Gastroesophageal sphincter (tissue), 3 donors: ENCODE measurements at regions not wholly inside any gene's neighbourhood (a gene's known extent, or its start where the extent isn't known, plus 50 kb on each side); places are given as distances from the start of the nearest gene placed in this dataset.

Source experiments
- CTCF ChIP-seq, 4 experiments: fragments of 200-600 bp in 2 of 4; fragments of 450-650 bp in 2 of 4; sonication (generic) in 1 of 4; IDR thresholded peaks; one replicate each; pipeline ENCODE4 v1.5.1; 2017 to 2019; ENCODE audit warnings: antibody characterized with exemption in 4 of 4, mild to moderate bottlenecking in 2 of 4, moderate library complexity in 2 of 4
- EP300 ChIP-seq: sonication (generic); formaldehyde crosslinking; IDR thresholded peaks from one replicate; pipeline ENCODE4 v1.6.1; 2017; ENCODE audit warnings: antibody characterized with exemption, mild to moderate bottlenecking
- POLR2A ChIP-seq, 2 donors: fragments of 450-650 bp; IDR thresholded peaks; one replicate each; pipeline ENCODE4 v1.6.1; 2017; ENCODE audit warnings: antibody characterized with exemption in 2 of 2, mild to moderate bottlenecking in 2 of 2, moderate library complexity in 1 of 2

GRCh38 chr3:34957677-34958076 lies 681.6 kb upstream of the ARPP21 start:
- TF ChIP-seq CTCF (IDR thresholded peaks at IDR 0.05) (no peak), POLR2A (IDR thresholded peaks at IDR 0.05) (no peak), EP300 (no peak)
